GM13976 (cell line): ENCODE measurements at regions not wholly inside any gene's neighbourhood (a gene's known extent, or its start where the extent isn't known, plus 50 kb on each side); places are given as distances from the start of the nearest gene placed in this dataset.

Experiments used
- DNase-seq: peaks from one replicate; pipeline ENCODE4 v3.0.0; 2012; ENCODE audit warnings: low spot score
- in situ Hi-C: fragments of 300-500 bp; cut with MboI; formaldehyde crosslinking; loops from one replicate; pipeline ENCODE4 v1.12.0; 2022; ENCODE audit warnings: low sequenced_read_pairs, mixed read lengths, inconsistent platforms; ENCODE audit not compliant: unreplicated experiment
- TF ChIP-seq, protein P1 (sequence below): IDR thresholded peaks from 2 replicates; pipeline ENCODE4 v1.5.1; 2012; ENCODE audit warnings: borderline replicate concordance, mild to moderate bottlenecking; ENCODE audit not compliant: insufficient read depth; ENCODE audit errors: extremely low read depth, missing control alignments, control extremely low read depth

- in situ Hi-C loops = no loop called here
- DNase-seq = no peak
- TF ChIP-seq, protein P1, sequence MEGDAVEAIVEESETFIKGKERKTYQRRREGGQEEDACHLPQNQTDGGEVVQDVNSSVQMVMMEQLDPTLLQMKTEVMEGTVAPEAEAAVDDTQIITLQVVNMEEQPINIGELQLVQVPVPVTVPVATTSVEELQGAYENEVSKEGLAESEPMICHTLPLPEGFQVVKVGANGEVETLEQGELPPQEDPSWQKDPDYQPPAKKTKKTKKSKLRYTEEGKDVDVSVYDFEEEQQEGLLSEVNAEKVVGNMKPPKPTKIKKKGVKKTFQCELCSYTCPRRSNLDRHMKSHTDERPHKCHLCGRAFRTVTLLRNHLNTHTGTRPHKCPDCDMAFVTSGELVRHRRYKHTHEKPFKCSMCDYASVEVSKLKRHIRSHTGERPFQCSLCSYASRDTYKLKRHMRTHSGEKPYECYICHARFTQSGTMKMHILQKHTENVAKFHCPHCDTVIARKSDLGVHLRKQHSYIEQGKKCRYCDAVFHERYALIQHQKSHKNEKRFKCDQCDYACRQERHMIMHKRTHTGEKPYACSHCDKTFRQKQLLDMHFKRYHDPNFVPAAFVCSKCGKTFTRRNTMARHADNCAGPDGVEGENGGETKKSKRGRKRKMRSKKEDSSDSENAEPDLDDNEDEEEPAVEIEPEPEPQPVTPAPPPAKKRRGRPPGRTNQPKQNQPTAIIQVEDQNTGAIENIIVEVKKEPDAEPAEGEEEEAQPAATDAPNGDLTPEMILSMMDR = no peak
Measured at GRCh38 chr12:67430708-67431335, 161.7 kb downstream of the CAND1 start.

DNA sequence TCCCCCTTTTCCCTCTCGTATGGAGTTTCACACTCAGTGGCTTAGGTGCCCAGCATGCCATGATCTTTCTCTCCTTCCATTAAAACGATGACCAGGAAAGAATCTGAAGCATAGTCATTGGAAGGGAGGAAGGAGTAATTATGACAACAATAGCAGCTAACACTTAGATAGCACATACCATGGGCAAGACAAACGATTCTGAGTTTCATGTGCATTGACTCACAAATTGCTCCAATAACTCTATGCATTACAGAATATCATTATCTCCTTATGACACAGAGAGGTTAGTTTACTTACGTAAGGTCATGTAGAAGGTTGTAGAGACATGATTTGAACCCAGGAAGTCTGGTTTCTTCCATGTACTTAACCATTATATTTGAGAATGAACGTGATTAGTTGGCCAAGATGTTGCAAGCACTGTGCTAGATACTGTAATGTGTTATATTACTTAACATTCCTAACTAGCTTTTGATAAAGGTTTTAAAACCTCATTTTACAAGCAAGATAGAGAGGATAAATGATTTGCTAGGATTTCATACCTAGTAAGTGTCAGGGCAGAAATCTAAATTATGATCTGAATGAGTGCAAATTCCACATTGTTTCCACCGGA, 162.4 kb downstream of the CAND1 start:
- TF ChIP-seq, protein P1 = no peak
- DNase-seq = no peak
- in situ Hi-C loops = no loop called here

GRCh38 chr12:67433385-67434175, 164.4 kb downstream of the CAND1 start:
- TF ChIP-seq, protein P1 = no peak
- DNase-seq = no peak
- in situ Hi-C loops = no loop called here

DNA sequence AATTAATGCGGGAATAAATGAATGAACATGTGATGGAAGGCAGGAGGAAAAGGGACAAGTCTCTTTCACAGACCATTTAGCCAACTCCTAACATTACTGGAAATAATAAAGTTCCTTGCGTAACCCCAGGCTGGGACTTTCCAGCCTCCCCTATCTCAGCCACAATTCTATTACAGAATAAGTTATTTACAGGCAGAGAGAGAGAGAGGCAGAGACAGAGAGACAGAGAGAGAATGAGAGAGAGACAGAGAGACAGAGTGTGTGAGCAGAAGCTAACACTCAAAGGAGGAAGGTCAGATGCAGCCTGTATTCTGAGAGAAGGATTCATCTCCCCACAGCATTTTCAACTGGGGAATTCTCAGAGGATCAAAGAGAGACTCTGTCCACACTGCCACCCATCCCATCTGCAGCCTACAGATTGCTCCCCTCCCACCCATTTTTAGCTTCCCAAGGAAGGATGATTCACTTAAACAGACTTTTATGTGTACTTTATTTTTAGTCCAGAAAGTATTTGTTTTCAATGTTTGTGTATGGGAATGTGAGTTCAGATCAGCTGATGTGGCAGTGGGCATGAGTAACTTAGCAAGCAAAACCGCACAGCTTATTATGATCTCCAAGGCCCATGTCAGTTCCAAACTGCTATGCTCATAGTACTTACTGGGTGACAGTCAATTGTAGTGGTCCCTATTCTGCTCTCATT, 165.7 kb downstream of the CAND1 start:
- in situ Hi-C loops = no loop called here
- no peak for DNase-seq
- TF ChIP-seq, protein P1 = no peak

DNA sequence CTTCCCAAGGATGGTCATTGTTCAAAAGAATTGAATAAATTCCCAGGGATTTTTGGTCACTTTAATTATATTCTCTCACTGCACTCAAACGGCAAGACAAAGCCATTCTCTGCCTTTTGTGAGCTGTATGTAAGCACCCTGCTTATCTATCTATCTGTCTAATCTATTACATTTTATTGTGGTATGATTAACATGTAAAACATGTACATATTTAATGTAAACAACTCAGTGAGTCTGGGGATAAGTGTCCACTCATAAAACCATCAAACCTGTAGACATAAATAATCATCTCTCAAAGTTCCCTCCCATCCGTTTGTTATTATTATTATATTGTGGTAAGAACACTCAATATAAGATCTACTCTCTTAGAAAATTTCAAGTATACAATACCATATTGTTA, 167.1 kb downstream of the CAND1 start:
- DNase-seq = no peak
- in situ Hi-C loops = no loop called here
- TF ChIP-seq, protein P1 = no peak

DNA sequence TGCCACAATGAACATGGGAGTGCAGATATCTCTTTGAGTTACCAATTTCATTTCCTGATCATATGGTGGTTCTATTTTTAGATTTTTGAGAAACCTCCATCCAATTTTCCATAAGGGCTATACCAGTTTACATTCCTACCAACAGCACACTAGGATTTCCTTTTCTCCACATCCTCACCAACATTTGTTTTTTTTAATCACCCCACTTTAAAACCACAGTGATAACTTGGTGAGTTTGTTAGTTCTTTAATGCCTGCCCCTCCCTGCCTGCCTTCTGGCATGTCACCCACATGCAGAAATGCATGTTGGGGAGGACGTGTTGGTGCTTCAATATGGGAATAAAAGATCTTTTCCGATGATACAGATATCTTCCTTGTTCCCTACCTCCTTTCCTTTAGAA, 167.9 kb downstream of the CAND1 start:
- DNase-seq = no peak
- in situ Hi-C loops = no loop called here

More for the DNA sequence above, 167.9 kb downstream of the CAND1 start:
- TF ChIP-seq, protein P1 = no peak
